ENCODE measurements at regions not wholly inside any gene's neighbourhood (a gene's known extent, or its start where the extent isn't known, plus 50 kb on each side); places are given as distances from the start of the nearest gene placed in this dataset.
"Not testable (repeated sequence)": the region's sequence is repeated elsewhere in the genome, so short reads cannot be mapped to it uniquely, and the experiment has no call there.

- DNase-seq (ENCODE audit: low read depth in 2 of 2): no peak
Observed at GRCh38 chr13:71214821-71215220, 652.2 kb downstream of the DACH1 start.

GRCh38 chr13:71214357-71214756 lies 652.6 kb downstream of the DACH1 start:
- no peak for DNase-seq (ENCODE audit: low read depth in 2 of 2)

- DNase-seq (ENCODE audit: low read depth in 2 of 2): no peak
Observed at GRCh38 chr13:71213252-71213821, 653.7 kb downstream of the DACH1 start.

GRCh38 chr13:71210861-71211260 lies 656.1 kb downstream of the DACH1 start:
- DNase-seq (ENCODE audit: low read depth in 2 of 2): no peak

- no peak for DNase-seq (ENCODE audit: low read depth in 2 of 2)
Observed at GRCh38 chr13:71209217-71209616, 657.8 kb downstream of the DACH1 start.

GRCh38 chr13:71184583-71184982 lies 682.4 kb downstream of the DACH1 start:
- DNase-seq (ENCODE audit: low read depth in 2 of 2): not testable (repeated sequence)

GRCh38 chr13:71183352-71183751 lies 683.7 kb downstream of the DACH1 start:
- not testable (repeated sequence) for DNase-seq (ENCODE audit: low read depth in 2 of 2)

GRCh38 chr13:71171740-71172139 lies 695.3 kb downstream of the DACH1 start:
- DNase-seq (ENCODE audit: low read depth in 2 of 2): no peak

- DNase-seq (ENCODE audit: low read depth in 2 of 2): no peak
Observed at GRCh38 chr13:71169180-71169579, 697.8 kb downstream of the DACH1 start.

- DNase-seq (ENCODE audit: low read depth in 2 of 2): no peak
Observed at GRCh38 chr13:71156550-71156949, 710.5 kb downstream of the DACH1 start.

GRCh38 chr13:71149498-71150363 lies 717.3 kb downstream of the DACH1 start:
- no peak for DNase-seq (ENCODE audit: low read depth in 2 of 2)

GRCh38 chr13:71149046-71149445 lies 718.0 kb downstream of the DACH1 start:
- DNase-seq (ENCODE audit: low read depth in 2 of 2): no peak

- DNase-seq (ENCODE audit: low read depth in 2 of 2): no peak
Observed at GRCh38 chr13:71148396-71148795, 718.6 kb downstream of the DACH1 start.

GRCh38 chr13:71144883-71145282 lies 722.1 kb downstream of the DACH1 start:
- DNase-seq (ENCODE audit: low read depth in 2 of 2): no peak

- DNase-seq (ENCODE audit: low read depth in 2 of 2): no peak
Observed at GRCh38 chr13:71137101-71137500, 729.9 kb downstream of the DACH1 start.

- no peak for DNase-seq (ENCODE audit: low read depth in 2 of 2)
Observed at GRCh38 chr13:71124230-71124629, 742.8 kb downstream of the DACH1 start.

GRCh38 chr13:71118779-71119364 lies 748.1 kb downstream of the DACH1 start:
- DNase-seq (ENCODE audit: low read depth in 2 of 2): no peak

GRCh38 chr13:71117920-71118319 lies 749.1 kb downstream of the DACH1 start:
- DNase-seq (ENCODE audit: low read depth in 2 of 2): no peak

GRCh38 chr13:71115301-71115700 lies 751.7 kb downstream of the DACH1 start:
- no peak for DNase-seq (ENCODE audit: low read depth in 2 of 2)

- no peak for DNase-seq (ENCODE audit: low read depth in 2 of 2)
Observed at GRCh38 chr13:71096421-71096820, 770.6 kb downstream of the DACH1 start.

- no peak for DNase-seq (ENCODE audit: low read depth in 2 of 2)
Observed at GRCh38 chr13:71090990-71091389, 776.0 kb downstream of the DACH1 start.

GRCh38 chr13:71089056-71089455 lies 777.9 kb downstream of the DACH1 start:
- no peak for DNase-seq (ENCODE audit: low read depth in 2 of 2)

GRCh38 chr13:71087432-71087831 lies 779.6 kb downstream of the DACH1 start:
- no peak for DNase-seq (ENCODE audit: low read depth in 2 of 2)
